Gastrocnemius medialis (tissue), 4 donors: ENCODE measurements at regions not wholly inside any gene's neighbourhood (a gene's known extent, or its start where the extent isn't known, plus 50 kb on each side); places are given as distances from the start of the nearest gene placed in this dataset.

Experiments used
- CTCF ChIP-seq, 5 experiments: fragments of 450-650 bp in 3 of 5; fragments of 200-600 bp in 2 of 5; sonication (generic) in 2 of 5; IDR thresholded peaks in 4 of 5; conservative IDR thresholded peaks in 1 of 5; 1 replicate in 4 of 5; 2 replicates in 1 of 5; pipeline ENCODE4 v1.5.1; 2016 to 2019; ENCODE audit warnings: antibody characterized with exemption in 5 of 5, mild to moderate bottlenecking in 3 of 5, moderate library complexity in 3 of 5
- POLR2A ChIP-seq, 2 donors: fragments of 450-650 bp; IDR thresholded peaks; one replicate each; pipeline ENCODE4 v1.6.1; 2017; ENCODE audit warnings: antibody characterized with exemption in 2 of 2, mild to moderate bottlenecking in 2 of 2, moderate library complexity in 2 of 2

- TF ChIP-seq CTCF (IDR thresholded peaks at IDR 0.05 in 4 of 5, conservative IDR thresholded peaks at IDR 0.05 in 1 of 5), result no peak
- no peak for TF ChIP-seq POLR2A (IDR thresholded peaks at IDR 0.05)
Observed at GRCh38 chr1:70863239-70863638, 184.4 kb downstream of the PTGER3 start.
